C4-2B (cell line): ENCODE measurements at regions not wholly inside any gene's neighbourhood (a gene's known extent, or its start where the extent isn't known, plus 50 kb on each side); places are given as distances from the start of the nearest gene placed in this dataset.

Experiments used
- ZFX ChIP-seq: fragments of 450-650 bp; IDR thresholded peaks from 2 replicates; pipeline ENCODE4 v1.6.1; 2017
- TF ChIP-seq, protein P1 (sequence below): fragments of 450-650 bp; conservative IDR thresholded peaks from 2 replicates; pipeline ENCODE4 v1.5.1; 2017; ENCODE audit warnings: mild to moderate bottlenecking

GRCh38 chr10:129136951-129137350 is 330.1 kb upstream of the MGMT start:
- TF ChIP-seq, protein P1, sequence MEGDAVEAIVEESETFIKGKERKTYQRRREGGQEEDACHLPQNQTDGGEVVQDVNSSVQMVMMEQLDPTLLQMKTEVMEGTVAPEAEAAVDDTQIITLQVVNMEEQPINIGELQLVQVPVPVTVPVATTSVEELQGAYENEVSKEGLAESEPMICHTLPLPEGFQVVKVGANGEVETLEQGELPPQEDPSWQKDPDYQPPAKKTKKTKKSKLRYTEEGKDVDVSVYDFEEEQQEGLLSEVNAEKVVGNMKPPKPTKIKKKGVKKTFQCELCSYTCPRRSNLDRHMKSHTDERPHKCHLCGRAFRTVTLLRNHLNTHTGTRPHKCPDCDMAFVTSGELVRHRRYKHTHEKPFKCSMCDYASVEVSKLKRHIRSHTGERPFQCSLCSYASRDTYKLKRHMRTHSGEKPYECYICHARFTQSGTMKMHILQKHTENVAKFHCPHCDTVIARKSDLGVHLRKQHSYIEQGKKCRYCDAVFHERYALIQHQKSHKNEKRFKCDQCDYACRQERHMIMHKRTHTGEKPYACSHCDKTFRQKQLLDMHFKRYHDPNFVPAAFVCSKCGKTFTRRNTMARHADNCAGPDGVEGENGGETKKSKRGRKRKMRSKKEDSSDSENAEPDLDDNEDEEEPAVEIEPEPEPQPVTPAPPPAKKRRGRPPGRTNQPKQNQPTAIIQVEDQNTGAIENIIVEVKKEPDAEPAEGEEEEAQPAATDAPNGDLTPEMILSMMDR: no peak
- no peak for TF ChIP-seq ZFX
